Caco-2 (cell line): ENCODE measurements at regions not wholly inside any gene's neighbourhood (a gene's known extent, or its start where the extent isn't known, plus 50 kb on each side); places are given as distances from the start of the nearest gene placed in this dataset.

Experiments used
- BruUV-seq: library from RNA; stranded (reverse); fragments of 400-500 nt; replicated peaks from 2 replicates; lab custom pipeline; 2021; lab: Mats Ljungman, UMichigan
- CTCF ChIA-PET: fragments of 300-600 bp; sonication (Branson Sonifier 250); formaldehyde crosslinking; loops from one replicate; lab custom pipeline; 2022; ENCODE audit warnings: antibody characterized with exemption; lab: Charles Lee
- POLR2A ChIA-PET: fragments of 300-600 bp; sonication (Branson Sonifier 250); formaldehyde crosslinking; loops from one replicate; lab custom pipeline; 2022; ENCODE audit warnings: antibody characterized with exemption; lab: Charles Lee
- DNase-seq, 2 experiments: peaks; one replicate each; pipeline versions ENCODE4 v3.0.0 to v3.0.0-alpha.2; 2020 to 2022
- H3K27me3 ChIP-seq: replicated peaks from 2 replicates; pipeline ENCODE4 v1.6.0; 2011; ENCODE audit warnings: low read length; ENCODE audit not compliant: control insufficient read depth, insufficient read depth
- H3K36me3 ChIP-seq: 2 replicates; pipeline ENCODE4 v1.5.1; 2011; ENCODE audit warnings: low read length; ENCODE audit not compliant: control insufficient read depth, insufficient read depth
- H3K4me1 ChIP-seq: fragments of 250-450 bp; sonication (Bioruptor Pico); 2 replicates; pipeline ENCODE4 v1.5.1; 2020; ENCODE audit warnings: mild to moderate bottlenecking
- H3K4me3 ChIP-seq: 2 replicates; pipeline ENCODE4 v1.5.1; 2011; ENCODE audit warnings: low read depth, mild to moderate bottlenecking, control low read depth, low read length
- H3K9me3 ChIP-seq: fragments of 250-450 bp; sonication (Bioruptor Pico); 2 replicates; pipeline ENCODE4 v1.5.1; 2020; ENCODE audit warnings: mild to moderate bottlenecking, moderate library complexity
- H3K27ac Mint-ChIP-seq: one replicate; pipeline ENCODE4 v1.8.0; 2022; ENCODE audit warnings: mixed read lengths; ENCODE audit not compliant: unreplicated experiment
- H3K27me3 Mint-ChIP-seq: one replicate; pipeline ENCODE4 v1.8.0; 2022; ENCODE audit warnings: mixed read lengths; ENCODE audit not compliant: insufficient read depth, unreplicated experiment
- H3K36me3 Mint-ChIP-seq: one replicate; pipeline ENCODE4 v1.8.0; 2022; ENCODE audit warnings: mild to moderate bottlenecking, mixed read lengths; ENCODE audit not compliant: insufficient read depth, unreplicated experiment
- H3K4me1 Mint-ChIP-seq: one replicate; pipeline ENCODE4 v1.8.0; 2022; ENCODE audit warnings: low read depth, mixed read lengths; ENCODE audit not compliant: unreplicated experiment
- H3K4me3 Mint-ChIP-seq: one replicate; pipeline ENCODE4 v1.8.0; 2022; ENCODE audit warnings: mild to moderate bottlenecking, moderate library complexity, mixed read lengths; ENCODE audit not compliant: unreplicated experiment
- H3K9me3 Mint-ChIP-seq: one replicate; pipeline ENCODE4 v1.8.0; 2022; ENCODE audit warnings: mixed read lengths; ENCODE audit not compliant: unreplicated experiment
- CTCF ChIP-seq, 2 experiments: fragments of 200-600 bp in 1 of 2; IDR thresholded peaks; 1 replicate in 1 of 2; 2 replicates in 1 of 2; pipeline versions ENCODE4 v1.5.1 to v1.8.0; 2011 to 2022; ENCODE audit warnings: antibody characterized with exemption in 1 of 2, control low read depth in 1 of 2, inconsistent platforms in 1 of 2, low read depth in 1 of 2, low read length in 1 of 2, mild to moderate bottlenecking in 1 of 2, moderate library complexity in 1 of 2; ENCODE audit not compliant: insufficient read depth in 1 of 2, severe bottlenecking in 1 of 2, unreplicated experiment in 1 of 2
- intact Hi-C: fragments of 100-400 bp; cut with micrococcal nuclease; formaldehyde crosslinking; loops from one replicate; pipeline ENCODE4 v1.10.0; 2022; ENCODE audit not compliant: unreplicated experiment

GRCh38 chr16:61195006-61195405, 841.2 kb downstream of the CDH8 start:
- no peak for TF ChIP-seq CTCF (IDR thresholded peaks at IDR 0.05; ENCODE audit: insufficient read depth in 1 of 2, low read depth in 1 of 2, low read length in 1 of 2, severe bottlenecking in 1 of 2, unreplicated experiment in 1 of 2)
- peaks cover 5% of the 10 kb centered on the region for H3K9me3 ChIP-seq
- no peak overlapping the region for H3K27ac Mint-ChIP-seq
- no peaks in the 10 kb centered on the region for H3K36me3 Mint-ChIP-seq
- no peaks in the 10 kb centered on the region for H3K9me3 Mint-ChIP-seq
- H3K27me3 Mint-ChIP-seq: peaks cover 8% of the 10 kb centered on the region
- ChIA-PET POLR2A (no interaction called here), CTCF (no interaction called here)
- intact Hi-C loops: no loop called here
- no peaks in the 10 kb centered on the region for H3K27me3 ChIP-seq
- no peaks in the 10 kb centered on the region for H3K36me3 ChIP-seq
- H3K4me3 ChIP-seq: no peak overlapping the region
- H3K4me3 Mint-ChIP-seq: no peak overlapping the region
- DNase-seq: no peak
- no TSS peak for BruUV-seq
- H3K4me1 ChIP-seq: no peaks in the 10 kb centered on the region
- no peaks in the 10 kb centered on the region for H3K4me1 Mint-ChIP-seq

GRCh38 chr16:61194573-61194972, 841.7 kb downstream of the CDH8 start:
- Mint-ChIP-seq H3K4me3 (no peak overlapping the region), H3K4me1 (no peaks in the 10 kb centered on the region), H3K27me3 (peaks cover 8% of the 10 kb centered on the region), H3K9me3 (no peaks in the 10 kb centered on the region), H3K27ac (no peak overlapping the region), H3K36me3 (no peaks in the 10 kb centered on the region)
- H3K36me3 ChIP-seq: no peaks in the 10 kb centered on the region
- DNase-seq: no peak
- ChIA-PET POLR2A (no interaction called here), CTCF (no interaction called here)
- no peaks in the 10 kb centered on the region for H3K27me3 ChIP-seq
- BruUV-seq: no TSS peak
- no peak overlapping the region for H3K4me3 ChIP-seq
- TF ChIP-seq CTCF (IDR thresholded peaks at IDR 0.05; ENCODE audit: insufficient read depth in 1 of 2, low read depth in 1 of 2, low read length in 1 of 2, severe bottlenecking in 1 of 2, unreplicated experiment in 1 of 2): no peak
- H3K4me1 ChIP-seq: no peaks in the 10 kb centered on the region
- H3K9me3 ChIP-seq: peaks cover 2% of the 10 kb centered on the region
- intact Hi-C loops: no loop called here

- intact Hi-C loops: no loop called here
- Mint-ChIP-seq H3K36me3 (no peaks in the 10 kb centered on the region), H3K27ac (no peak overlapping the region), H3K9me3 (no peaks in the 10 kb centered on the region), H3K4me1 (no peaks in the 10 kb centered on the region), H3K4me3 (no peak overlapping the region), H3K27me3 (peaks cover 3% of the 10 kb centered on the region)
- Histone ChIP-seq H3K4me1 (no peaks in the 10 kb centered on the region), H3K9me3 (no peaks in the 10 kb centered on the region), H3K4me3 (no peak overlapping the region), H3K27me3 (no peaks in the 10 kb centered on the region), H3K36me3 (no peaks in the 10 kb centered on the region)
- no peak for TF ChIP-seq CTCF (IDR thresholded peaks at IDR 0.05; ENCODE audit: insufficient read depth in 1 of 2, low read depth in 1 of 2, low read length in 1 of 2, severe bottlenecking in 1 of 2, unreplicated experiment in 1 of 2)
- ChIA-PET POLR2A (no interaction called here), CTCF (no interaction called here)
- no TSS peak for BruUV-seq
- no peak for DNase-seq
Measured at GRCh38 chr16:61182391-61182790, 853.8 kb downstream of the CDH8 start.
